Panc1 (cell line): ENCODE measurements at regions not wholly inside any gene's neighbourhood (a gene's known extent, or its start where the extent isn't known, plus 50 kb on each side); places are given as distances from the start of the nearest gene placed in this dataset.

ENCODE experiments used
- CTCF ChIP-seq: fragments of 450-650 bp; IDR thresholded peaks from 2 replicates; pipeline ENCODE4 v1.5.1; 2017; ENCODE audit warnings: mild to moderate bottlenecking
- POLR2AphosphoS5 ChIP-seq: IDR thresholded peaks from 2 replicates; pipeline ENCODE4 v1.6.1; 2012; ENCODE audit warnings: mild to moderate bottlenecking, low read depth, low read length, moderate library complexity
- REST ChIP-seq, 2 experiments: IDR thresholded peaks; 2 replicates each; pipeline ENCODE4 v1.6.1; 2011 to 2012; ENCODE audit warnings: low read depth in 2 of 2, control low read depth in 1 of 2, low read length in 1 of 2, mild to moderate bottlenecking in 1 of 2, moderate library complexity in 1 of 2; ENCODE audit not compliant: insufficient read depth in 1 of 2
- SIN3A ChIP-seq: IDR thresholded peaks from 2 replicates; pipeline ENCODE4 v1.6.1; 2012; ENCODE audit warnings: low read depth, mild to moderate bottlenecking, low read length, moderate library complexity, borderline replicate concordance; ENCODE audit not compliant: insufficient read depth
- TCF7L2 ChIP-seq: IDR thresholded peaks from 2 replicates; pipeline ENCODE4 v1.6.1; 2011; ENCODE audit warnings: mild to moderate bottlenecking, low read depth, low read length, inconsistent platforms

GRCh38 chr7:41584746-41585145 lies 118.1 kb downstream of the INHBA start:
- no peak for TF ChIP-seq CTCF
- TF ChIP-seq POLR2AphosphoS5: no peak
- no peak for TF ChIP-seq TCF7L2
- no peak for TF ChIP-seq SIN3A
- no peak for TF ChIP-seq REST (IDR thresholded peaks at IDR 0.05; ENCODE audit: insufficient read depth in 1 of 2, low read depth in 2 of 2, low read length in 1 of 2)
